ENCODE measurements at regions not wholly inside any gene's neighbourhood (a gene's known extent, or its start where the extent isn't known, plus 50 kb on each side); places are given as distances from the start of the nearest gene placed in this dataset.

GRCh38 chr2:14388724-14389123, 243.8 kb upstream of the LRATD1 start:
- Histone ChIP-seq H2BK120ac (ENCODE audit: low read depth, low read length) (no peak overlapping the region), H3K79me1 (ENCODE audit: low read depth, low read length) (no peaks in the 10 kb centered on the region), H3K4ac (ENCODE audit: low read length) (no peak overlapping the region), H2BK12ac (ENCODE audit: low read length) (no peak overlapping the region), H3K4me3 (ENCODE audit: low read length in 2 of 2) (no peak overlapping the region), H2AFZ (ENCODE audit: low read length) (no peak overlapping the region), H3K27ac (replicated peaks; ENCODE audit: low read length) (no peak overlapping the region), H3K27me3 (ENCODE audit: control insufficient read depth in 3 of 3, insufficient read depth in 3 of 3, low read depth in 1 of 3, low read length in 3 of 3) (no peaks in the 10 kb centered on the region), H2BK5ac (ENCODE audit: low read length) (no peak overlapping the region), H4K8ac (ENCODE audit: low read depth, low read length) (no peak overlapping the region), H3K23ac (ENCODE audit: low read depth, low read length, poor library complexity) (no peak overlapping the region), H2BK15ac (ENCODE audit: low read length) (no peak overlapping the region), H2AK5ac (ENCODE audit: low read depth, low read length) (no peak overlapping the region), H3K4me2 (ENCODE audit: insufficient read depth, low read length, poor library complexity, severe bottlenecking) (no peak overlapping the region), H3K36me3 (replicated peaks in 1 of 2; ENCODE audit: control insufficient read depth in 2 of 2, insufficient read depth in 2 of 2, low read length in 2 of 2) (no peaks in the 10 kb centered on the region), H3K4me1 (ENCODE audit: control insufficient read depth in 2 of 2, insufficient read depth in 1 of 2, low read depth in 1 of 2, low read length in 2 of 2) (peaks cover 0 to 2% of the 10 kb centered on the region in 2 donors), H3K9ac (ENCODE audit: low read depth, low read length, poor library complexity) (no peak overlapping the region), H3K9me3 (replicated peaks in 1 of 2; ENCODE audit: control insufficient read depth in 2 of 2, insufficient read depth in 1 of 2, low read depth in 1 of 2, low read length in 2 of 2) (no peaks in the 10 kb centered on the region), H3K18ac (ENCODE audit: low read length) (no peak overlapping the region), H4K91ac (ENCODE audit: low read depth, low read length, poor library complexity) (no peak overlapping the region), H3K14ac (ENCODE audit: low read length) (no peak overlapping the region)
- WGBS, 2 donors (ENCODE audit: extremely low coverage in 2 of 2, insufficient read length in 2 of 2, insufficient replicate concordance in 1 of 2), result no CpG with 5 or more reads among the region's 2 CpGs
- no peak for DNase-seq (ENCODE audit: low spot score)

- Histone ChIP-seq H2AFZ (ENCODE audit: low read length) (no peak overlapping the region), H3K27ac (replicated peaks; ENCODE audit: low read length) (no peak overlapping the region)
Measured at GRCh38 chr2:14396533-14397083, 235.9 kb upstream of the LRATD1 start.

GRCh38 chr2:14398641-14399040, 233.9 kb upstream of the LRATD1 start:
- H3K79me1 ChIP-seq (ENCODE audit: low read depth, low read length), result no peaks in the 10 kb centered on the region
- no peak overlapping the region for H2AK5ac ChIP-seq (ENCODE audit: low read depth, low read length)
- H2BK12ac ChIP-seq (ENCODE audit: low read length), result no peak overlapping the region
- no peak overlapping the region for H3K9ac ChIP-seq (ENCODE audit: low read depth, low read length, poor library complexity)
- H2BK5ac ChIP-seq (ENCODE audit: low read length), result no peak overlapping the region
- H2BK15ac ChIP-seq (ENCODE audit: low read length), result no peak overlapping the region
- H2BK120ac ChIP-seq (ENCODE audit: low read depth, low read length), result no peak overlapping the region
- no peak overlapping the region for H4K8ac ChIP-seq (ENCODE audit: low read depth, low read length)
- no peak for DNase-seq (ENCODE audit: low spot score)
- H3K4me2 ChIP-seq (ENCODE audit: insufficient read depth, low read length, poor library complexity, severe bottlenecking), result no peak overlapping the region
- no peak overlapping the region for H3K23ac ChIP-seq (ENCODE audit: low read depth, low read length, poor library complexity)
- H3K27ac ChIP-seq (replicated peaks; ENCODE audit: low read length), result no peak overlapping the region
- no peaks in the 10 kb centered on the region for H3K36me3 ChIP-seq (replicated peaks in 1 of 2; ENCODE audit: control insufficient read depth in 2 of 2, insufficient read depth in 2 of 2, low read length in 2 of 2)
- no peak overlapping the region for H2AFZ ChIP-seq (ENCODE audit: low read length)
- H3K4me1 ChIP-seq (ENCODE audit: control insufficient read depth in 2 of 2, insufficient read depth in 1 of 2, low read depth in 1 of 2, low read length in 2 of 2), result peaks cover 0 to 2% of the 10 kb centered on the region in 2 donors
- no peak overlapping the region for H3K14ac ChIP-seq (ENCODE audit: low read length)
- no peak overlapping the region for H3K18ac ChIP-seq (ENCODE audit: low read length)
- H3K4ac ChIP-seq (ENCODE audit: low read length), result no peak overlapping the region
- H4K91ac ChIP-seq (ENCODE audit: low read depth, low read length, poor library complexity), result no peak overlapping the region
- H3K9me3 ChIP-seq (replicated peaks in 1 of 2; ENCODE audit: control insufficient read depth in 2 of 2, insufficient read depth in 1 of 2, low read depth in 1 of 2, low read length in 2 of 2), result no peaks in the 10 kb centered on the region
- no peak overlapping the region for H3K4me3 ChIP-seq (ENCODE audit: low read length in 2 of 2)
- no peaks in the 10 kb centered on the region for H3K27me3 ChIP-seq (ENCODE audit: control insufficient read depth in 3 of 3, insufficient read depth in 3 of 3, low read depth in 1 of 3, low read length in 3 of 3)

More at GRCh38 chr2:14396533-14397083, 235.9 kb upstream of the LRATD1 start:
- Histone ChIP-seq H3K27me3 (ENCODE audit: control insufficient read depth in 3 of 3, insufficient read depth in 3 of 3, low read depth in 1 of 3, low read length in 3 of 3) (no peaks in the 10 kb centered on the region), H3K79me1 (ENCODE audit: low read depth, low read length) (no peaks in the 10 kb centered on the region), H2BK15ac (ENCODE audit: low read length) (no peak overlapping the region), H3K4me3 (ENCODE audit: low read length in 2 of 2) (no peak overlapping the region), H3K4me2 (ENCODE audit: insufficient read depth, low read length, poor library complexity, severe bottlenecking) (no peak overlapping the region), H4K91ac (ENCODE audit: low read depth, low read length, poor library complexity) (no peak overlapping the region), H3K18ac (ENCODE audit: low read length) (no peak overlapping the region), H3K14ac (ENCODE audit: low read length) (no peak overlapping the region), H3K4ac (ENCODE audit: low read length) (no peak overlapping the region), H3K9me3 (replicated peaks in 1 of 2; ENCODE audit: control insufficient read depth in 2 of 2, insufficient read depth in 1 of 2, low read depth in 1 of 2, low read length in 2 of 2) (no peaks in the 10 kb centered on the region), H3K36me3 (replicated peaks in 1 of 2; ENCODE audit: control insufficient read depth in 2 of 2, insufficient read depth in 2 of 2, low read length in 2 of 2) (no peaks in the 10 kb centered on the region), H4K8ac (ENCODE audit: low read depth, low read length) (no peak overlapping the region), H2BK5ac (ENCODE audit: low read length) (no peak overlapping the region), H3K23ac (ENCODE audit: low read depth, low read length, poor library complexity) (no peak overlapping the region), H3K4me1 (ENCODE audit: control insufficient read depth in 2 of 2, insufficient read depth in 1 of 2, low read depth in 1 of 2, low read length in 2 of 2) (peaks cover 0 to 2% of the 10 kb centered on the region in 2 donors), H2BK120ac (ENCODE audit: low read depth, low read length) (no peak overlapping the region), H3K9ac (ENCODE audit: low read depth, low read length, poor library complexity) (no peak overlapping the region), H2AK5ac (ENCODE audit: low read depth, low read length) (no peak overlapping the region), H2BK12ac (ENCODE audit: low read length) (no peak overlapping the region)
- no CpG with 5 or more reads among the region's 3 CpGs for WGBS, 2 donors (ENCODE audit: extremely low coverage in 2 of 2, insufficient read length in 2 of 2, insufficient replicate concordance in 1 of 2)
- no peak for DNase-seq (ENCODE audit: low spot score)

- H3K14ac ChIP-seq (ENCODE audit: low read length), result no peak overlapping the region
- H2BK15ac ChIP-seq (ENCODE audit: low read length), result no peak overlapping the region
- no peak overlapping the region for H4K91ac ChIP-seq (ENCODE audit: low read depth, low read length, poor library complexity)
- WGBS, 2 donors (ENCODE audit: extremely low coverage in 2 of 2, insufficient read length in 2 of 2, insufficient replicate concordance in 1 of 2), result no CpG with 5 or more reads among the region's 4 CpGs
- H3K4me1 ChIP-seq (ENCODE audit: control insufficient read depth in 2 of 2, insufficient read depth in 1 of 2, low read depth in 1 of 2, low read length in 2 of 2), result peaks cover 0 to 2% of the 10 kb centered on the region in 2 donors
- no peak overlapping the region for H3K4me2 ChIP-seq (ENCODE audit: insufficient read depth, low read length, poor library complexity, severe bottlenecking)
- H2AK5ac ChIP-seq (ENCODE audit: low read depth, low read length), result no peak overlapping the region
- H3K79me1 ChIP-seq (ENCODE audit: low read depth, low read length), result no peaks in the 10 kb centered on the region
- no peak overlapping the region for H4K8ac ChIP-seq (ENCODE audit: low read depth, low read length)
- no peaks in the 10 kb centered on the region for H3K36me3 ChIP-seq (replicated peaks in 1 of 2; ENCODE audit: control insufficient read depth in 2 of 2, insufficient read depth in 2 of 2, low read length in 2 of 2)
- no peak overlapping the region for H3K4me3 ChIP-seq (ENCODE audit: low read length in 2 of 2)
- H3K9ac ChIP-seq (ENCODE audit: low read depth, low read length, poor library complexity), result no peak overlapping the region
- no peak overlapping the region for H3K4ac ChIP-seq (ENCODE audit: low read length)
- no peak overlapping the region for H2BK12ac ChIP-seq (ENCODE audit: low read length)
- no peaks in the 10 kb centered on the region for H3K27me3 ChIP-seq (ENCODE audit: control insufficient read depth in 3 of 3, insufficient read depth in 3 of 3, low read depth in 1 of 3, low read length in 3 of 3)
- no peak overlapping the region for H3K23ac ChIP-seq (ENCODE audit: low read depth, low read length, poor library complexity)
- no peaks in the 10 kb centered on the region for H3K9me3 ChIP-seq (replicated peaks in 1 of 2; ENCODE audit: control insufficient read depth in 2 of 2, insufficient read depth in 1 of 2, low read depth in 1 of 2, low read length in 2 of 2)
- DNase-seq (ENCODE audit: low spot score), result no peak
- no peak overlapping the region for H3K27ac ChIP-seq (replicated peaks; ENCODE audit: low read length)
- no peak overlapping the region for H2AFZ ChIP-seq (ENCODE audit: low read length)
- no peak overlapping the region for H2BK5ac ChIP-seq (ENCODE audit: low read length)
- H3K18ac ChIP-seq (ENCODE audit: low read length), result no peak overlapping the region
- H2BK120ac ChIP-seq (ENCODE audit: low read depth, low read length), result no peak overlapping the region
Measured at GRCh38 chr2:14401873-14402272, 230.6 kb upstream of the LRATD1 start.

All from neuronal stem cell (in vitro differentiated cells).